ENCODE measurements at regions not wholly inside any gene's neighbourhood (a gene's known extent, or its start where the extent isn't known, plus 50 kb on each side); places are given as distances from the start of the nearest gene placed in this dataset.

DNA sequence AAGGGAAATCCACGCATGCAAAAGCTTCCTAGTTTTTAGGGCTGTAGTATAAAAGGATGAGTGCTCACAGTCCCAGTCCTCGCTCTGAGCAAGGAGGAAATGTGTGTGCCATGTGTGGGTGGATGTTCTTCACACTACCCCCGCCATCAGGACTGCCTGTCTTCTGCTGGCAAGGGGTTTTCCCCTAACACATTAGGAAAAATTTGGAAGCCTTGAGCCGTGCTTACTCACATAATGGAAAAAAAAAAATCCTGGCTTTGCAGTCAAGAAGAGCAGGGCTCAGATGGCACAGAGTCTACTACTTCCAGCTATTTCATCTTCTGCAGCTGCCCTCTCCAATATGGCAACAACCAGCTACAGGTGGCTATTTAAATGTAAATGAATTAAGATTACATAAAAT lies 363.1 kb downstream of the PLPP3 start (continued):
- TF ChIP-seq, protein P1, sequence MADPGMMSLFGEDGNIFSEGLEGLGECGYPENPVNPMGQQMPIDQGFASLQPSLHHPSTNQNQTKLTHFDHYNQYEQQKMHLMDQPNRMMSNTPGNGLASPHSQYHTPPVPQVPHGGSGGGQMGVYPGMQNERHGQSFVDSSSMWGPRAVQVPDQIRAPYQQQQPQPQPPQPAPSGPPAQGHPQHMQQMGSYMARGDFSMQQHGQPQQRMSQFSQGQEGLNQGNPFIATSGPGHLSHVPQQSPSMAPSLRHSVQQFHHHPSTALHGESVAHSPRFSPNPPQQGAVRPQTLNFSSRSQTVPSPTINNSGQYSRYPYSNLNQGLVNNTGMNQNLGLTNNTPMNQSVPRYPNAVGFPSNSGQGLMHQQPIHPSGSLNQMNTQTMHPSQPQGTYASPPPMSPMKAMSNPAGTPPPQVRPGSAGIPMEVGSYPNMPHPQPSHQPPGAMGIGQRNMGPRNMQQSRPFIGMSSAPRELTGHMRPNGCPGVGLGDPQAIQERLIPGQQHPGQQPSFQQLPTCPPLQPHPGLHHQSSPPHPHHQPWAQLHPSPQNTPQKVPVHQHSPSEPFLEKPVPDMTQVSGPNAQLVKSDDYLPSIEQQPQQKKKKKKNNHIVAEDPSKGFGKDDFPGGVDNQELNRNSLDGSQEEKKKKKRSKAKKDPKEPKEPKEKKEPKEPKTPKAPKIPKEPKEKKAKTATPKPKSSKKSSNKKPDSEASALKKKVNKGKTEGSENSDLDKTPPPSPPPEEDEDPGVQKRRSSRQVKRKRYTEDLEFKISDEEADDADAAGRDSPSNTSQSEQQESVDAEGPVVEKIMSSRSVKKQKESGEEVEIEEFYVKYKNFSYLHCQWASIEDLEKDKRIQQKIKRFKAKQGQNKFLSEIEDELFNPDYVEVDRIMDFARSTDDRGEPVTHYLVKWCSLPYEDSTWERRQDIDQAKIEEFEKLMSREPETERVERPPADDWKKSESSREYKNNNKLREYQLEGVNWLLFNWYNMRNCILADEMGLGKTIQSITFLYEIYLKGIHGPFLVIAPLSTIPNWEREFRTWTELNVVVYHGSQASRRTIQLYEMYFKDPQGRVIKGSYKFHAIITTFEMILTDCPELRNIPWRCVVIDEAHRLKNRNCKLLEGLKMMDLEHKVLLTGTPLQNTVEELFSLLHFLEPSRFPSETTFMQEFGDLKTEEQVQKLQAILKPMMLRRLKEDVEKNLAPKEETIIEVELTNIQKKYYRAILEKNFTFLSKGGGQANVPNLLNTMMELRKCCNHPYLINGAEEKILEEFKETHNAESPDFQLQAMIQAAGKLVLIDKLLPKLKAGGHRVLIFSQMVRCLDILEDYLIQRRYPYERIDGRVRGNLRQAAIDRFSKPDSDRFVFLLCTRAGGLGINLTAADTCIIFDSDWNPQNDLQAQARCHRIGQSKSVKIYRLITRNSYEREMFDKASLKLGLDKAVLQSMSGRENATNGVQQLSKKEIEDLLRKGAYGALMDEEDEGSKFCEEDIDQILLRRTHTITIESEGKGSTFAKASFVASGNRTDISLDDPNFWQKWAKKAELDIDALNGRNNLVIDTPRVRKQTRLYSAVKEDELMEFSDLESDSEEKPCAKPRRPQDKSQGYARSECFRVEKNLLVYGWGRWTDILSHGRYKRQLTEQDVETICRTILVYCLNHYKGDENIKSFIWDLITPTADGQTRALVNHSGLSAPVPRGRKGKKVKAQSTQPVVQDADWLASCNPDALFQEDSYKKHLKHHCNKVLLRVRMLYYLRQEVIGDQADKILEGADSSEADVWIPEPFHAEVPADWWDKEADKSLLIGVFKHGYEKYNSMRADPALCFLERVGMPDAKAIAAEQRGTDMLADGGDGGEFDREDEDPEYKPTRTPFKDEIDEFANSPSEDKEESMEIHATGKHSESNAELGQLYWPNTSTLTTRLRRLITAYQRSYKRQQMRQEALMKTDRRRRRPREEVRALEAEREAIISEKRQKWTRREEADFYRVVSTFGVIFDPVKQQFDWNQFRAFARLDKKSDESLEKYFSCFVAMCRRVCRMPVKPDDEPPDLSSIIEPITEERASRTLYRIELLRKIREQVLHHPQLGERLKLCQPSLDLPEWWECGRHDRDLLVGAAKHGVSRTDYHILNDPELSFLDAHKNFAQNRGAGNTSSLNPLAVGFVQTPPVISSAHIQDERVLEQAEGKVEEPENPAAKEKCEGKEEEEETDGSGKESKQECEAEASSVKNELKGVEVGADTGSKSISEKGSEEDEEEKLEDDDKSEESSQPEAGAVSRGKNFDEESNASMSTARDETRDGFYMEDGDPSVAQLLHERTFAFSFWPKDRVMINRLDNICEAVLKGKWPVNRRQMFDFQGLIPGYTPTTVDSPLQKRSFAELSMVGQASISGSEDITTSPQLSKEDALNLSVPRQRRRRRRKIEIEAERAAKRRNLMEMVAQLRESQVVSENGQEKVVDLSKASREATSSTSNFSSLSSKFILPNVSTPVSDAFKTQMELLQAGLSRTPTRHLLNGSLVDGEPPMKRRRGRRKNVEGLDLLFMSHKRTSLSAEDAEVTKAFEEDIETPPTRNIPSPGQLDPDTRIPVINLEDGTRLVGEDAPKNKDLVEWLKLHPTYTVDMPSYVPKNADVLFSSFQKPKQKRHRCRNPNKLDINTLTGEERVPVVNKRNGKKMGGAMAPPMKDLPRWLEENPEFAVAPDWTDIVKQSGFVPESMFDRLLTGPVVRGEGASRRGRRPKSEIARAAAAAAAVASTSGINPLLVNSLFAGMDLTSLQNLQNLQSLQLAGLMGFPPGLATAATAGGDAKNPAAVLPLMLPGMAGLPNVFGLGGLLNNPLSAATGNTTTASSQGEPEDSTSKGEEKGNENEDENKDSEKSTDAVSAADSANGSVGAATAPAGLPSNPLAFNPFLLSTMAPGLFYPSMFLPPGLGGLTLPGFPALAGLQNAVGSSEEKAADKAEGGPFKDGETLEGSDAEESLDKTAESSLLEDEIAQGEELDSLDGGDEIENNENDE (IDR thresholded peaks at IDR 0.05; ENCODE audit: insufficient replicate concordance, low read length), result no peak
- TF ChIP-seq NANOG (IDR thresholded peaks at IDR 0.05; ENCODE audit: insufficient read depth, low read depth, low read length, poor library complexity, severe bottlenecking) (no peak), CBX8 (IDR thresholded peaks at IDR 0.05; ENCODE audit: borderline replicate concordance, low read depth, low read length) (no peak)
